Pancreas (tissue), 10 donors: ENCODE measurements at regions not wholly inside any gene's neighbourhood (a gene's known extent, or its start where the extent isn't known, plus 50 kb on each side); places are given as distances from the start of the nearest gene placed in this dataset.

ENCODE experiments used
- ATAC-seq, 4 donors: fragments of 200-7000 bp; cut with Tn5 transposase; one replicate each; pipeline versions ENCODE4 v1.8.0 to v1.9.1; 2020; ENCODE audit warnings: mild to moderate bottlenecking in 4 of 4, moderate library complexity in 4 of 4
- DNase-seq, 6 donors: peaks; one replicate each; pipeline ENCODE4 v3.0.0-alpha.2; 2020
- FAIRE-seq: peaks from 2 replicates; lab custom pipeline; 2012; peaks lifted over from hg19 to GRCh38; lab: Jason Lieb, UNC
- H3K27ac ChIP-seq, 4 donors: fragments of 200-600 bp; sonication (generic); 1 replicate in 3 of 4; 2 replicates in 1 of 4; pipeline versions ENCODE4 v1.5.0 to v1.8.0; 2020
- H3K27me3 ChIP-seq, 4 donors: fragments of 200-600 bp; one replicate each; pipeline ENCODE4 v1.8.0; 2021
- H3K36me3 ChIP-seq, 3 donors: fragments of 200-600 bp; sonication (generic) in 1 of 3; one replicate each; pipeline versions ENCODE4 v1.5.0 to v1.8.0; 2020 to 2021
- H3K4me1 ChIP-seq, 3 donors: fragments of 200-600 bp; one replicate each; pipeline ENCODE4 v1.8.0; 2021
- H3K4me3 ChIP-seq, 4 donors: fragments of 200-600 bp; sonication (generic) in 2 of 4; one replicate each; pipeline versions ENCODE4 v1.5.0 to v1.8.0; 2020 to 2021
- H3K9me3 ChIP-seq, 4 donors: fragments of 200-600 bp; one replicate each; pipeline ENCODE4 v1.8.0; 2021
- WGBS, 2 donors: extraction: QIAGEN DNeasy Blood & Tissue Kit; methylation state at CpG; one replicate each; pipeline ENCODE4 v1.1.7; 2013; 5-methylcytosine and 5-hydroxymethylcytosine counted together
- intact Hi-C, 3 donors: fragments of 100-400 bp; cut with DNase I; formaldehyde crosslinking; loops; one replicate each; pipeline versions ENCODE4 v1.11.1 to v1.14.2; 2022
- TF ChIP-seq, protein P1 (sequence below), 4 donors: fragments of 200-600 bp; sonication (generic) in 3 of 4; IDR thresholded peaks; one replicate each; pipeline versions ENCODE4 v1.5.0 to v1.8.0; 2021; ENCODE audit warnings: antibody characterized with exemption in 4 of 4
- donor health status: healthy with polysubstance abuse.
- donor health status: DM: no; HTN: no; CAD: no; lungs with moderate emphysema.
- donor health status: DM: no; HTN: no; CAD: no.
- donor health status: control.
- donor health status: control.
- donor health status: Bipolar disorder and iron deficiency.
- donor health status: DM: yes; HTN: yes; CAD: no.
- donor health status: DM: no; HTN: no; CAD: no.
- donor health status: DM: no; HTN: no; CAD: no.
- donor health status: DM: yes; HTN: yes; CAD: no.

- no peaks in the 10 kb centered on the region for H3K27me3 ChIP-seq
- peak; percentile 48 to 76 (median 66) for ATAC-seq
- peaks cover 6 to 23% (median 20%) of the 10 kb centered on the region in 3 donors for H3K4me1 ChIP-seq
- FAIRE-seq, result no peak
- no peak for DNase-seq
- H3K4me3 ChIP-seq, result no peak overlapping the region
- no peaks in the 10 kb centered on the region for H3K36me3 ChIP-seq
- H3K9me3 ChIP-seq, result no peaks in the 10 kb centered on the region
- TF ChIP-seq, protein P1, sequence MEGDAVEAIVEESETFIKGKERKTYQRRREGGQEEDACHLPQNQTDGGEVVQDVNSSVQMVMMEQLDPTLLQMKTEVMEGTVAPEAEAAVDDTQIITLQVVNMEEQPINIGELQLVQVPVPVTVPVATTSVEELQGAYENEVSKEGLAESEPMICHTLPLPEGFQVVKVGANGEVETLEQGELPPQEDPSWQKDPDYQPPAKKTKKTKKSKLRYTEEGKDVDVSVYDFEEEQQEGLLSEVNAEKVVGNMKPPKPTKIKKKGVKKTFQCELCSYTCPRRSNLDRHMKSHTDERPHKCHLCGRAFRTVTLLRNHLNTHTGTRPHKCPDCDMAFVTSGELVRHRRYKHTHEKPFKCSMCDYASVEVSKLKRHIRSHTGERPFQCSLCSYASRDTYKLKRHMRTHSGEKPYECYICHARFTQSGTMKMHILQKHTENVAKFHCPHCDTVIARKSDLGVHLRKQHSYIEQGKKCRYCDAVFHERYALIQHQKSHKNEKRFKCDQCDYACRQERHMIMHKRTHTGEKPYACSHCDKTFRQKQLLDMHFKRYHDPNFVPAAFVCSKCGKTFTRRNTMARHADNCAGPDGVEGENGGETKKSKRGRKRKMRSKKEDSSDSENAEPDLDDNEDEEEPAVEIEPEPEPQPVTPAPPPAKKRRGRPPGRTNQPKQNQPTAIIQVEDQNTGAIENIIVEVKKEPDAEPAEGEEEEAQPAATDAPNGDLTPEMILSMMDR (IDR thresholded peaks at IDR 0.05), result no peak
- WGBS, 2 donors, result 19 to 21% methylated on average over 9 of the region's 9 CpGs
- H3K27ac ChIP-seq, result peak overlapping the region in 1 of 4 donors; percentile 15
- intact Hi-C loops, result no loop called here
Measured at GRCh38 chr1:229059671-229060539, 211.0 kb upstream of the RAB4A start.

DNA sequence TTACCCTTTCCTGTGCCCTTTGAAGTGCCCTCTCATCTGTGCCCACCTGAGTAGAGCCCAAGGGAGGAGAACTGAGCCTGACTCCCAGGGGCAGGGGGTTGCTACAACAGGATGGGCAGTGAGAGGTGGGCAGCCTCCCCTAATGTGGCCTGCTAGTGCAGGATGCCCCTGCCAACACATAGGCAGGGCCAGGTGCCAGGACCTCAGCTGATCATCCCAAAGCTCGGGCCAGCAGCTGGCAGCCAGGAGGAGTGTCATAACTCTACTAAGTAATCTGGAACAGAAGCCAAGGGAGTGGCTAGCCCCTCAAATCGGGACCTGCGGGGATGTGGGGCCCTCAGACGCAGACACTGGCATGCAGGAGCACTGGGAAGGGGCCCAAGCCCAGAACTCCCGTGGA is 208.8 kb upstream of the RAB4A start:
- intact Hi-C loops, result no loop called here
- DNase-seq (no peak), FAIRE-seq (no peak), ATAC-seq (no peak)
- Histone ChIP-seq H3K27me3 (no peaks in the 10 kb centered on the region), H3K9me3 (no peaks in the 10 kb centered on the region), H3K36me3 (no peaks in the 10 kb centered on the region), H3K27ac (no peak overlapping the region), H3K4me1 (peaks cover 6 to 23% (median 20%) of the 10 kb centered on the region in 3 donors), H3K4me3 (no peak overlapping the region)
- WGBS, 2 donors, result 72 to 77% methylated on average over 5 of the region's 5 CpGs
- TF ChIP-seq, protein P1 (IDR thresholded peaks at IDR 0.05), result no peak

DNA sequence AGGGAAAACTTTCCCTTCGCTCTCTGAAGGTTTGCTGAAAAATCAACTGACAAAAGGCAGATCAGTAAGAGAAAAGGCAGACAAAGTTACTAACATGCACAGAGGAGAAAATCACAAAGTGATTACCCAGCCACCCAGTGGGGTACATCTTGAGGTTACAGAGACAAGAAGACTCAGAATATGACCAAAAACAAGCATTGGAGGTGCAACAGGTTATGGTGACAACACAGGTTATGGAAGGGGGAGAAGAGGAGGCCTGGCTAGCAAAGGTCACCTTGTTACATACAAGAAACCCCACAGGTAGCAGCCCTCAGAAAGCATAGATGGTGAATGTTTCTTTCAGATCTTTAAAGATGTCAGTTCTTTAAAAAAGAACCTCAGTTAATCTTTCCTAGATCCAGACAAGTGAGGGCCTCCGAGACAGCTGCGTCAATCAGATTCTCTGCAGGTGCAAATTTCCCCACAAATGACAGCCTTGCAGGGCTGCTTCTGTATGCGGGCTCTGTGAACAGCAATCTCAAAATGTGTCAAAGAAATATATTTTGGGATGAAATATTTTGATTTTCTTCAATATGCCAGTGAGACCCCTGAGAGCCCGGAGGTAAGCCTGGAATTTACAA is 207.6 kb upstream of the RAB4A start:
- ATAC-seq, result no peak
- Histone ChIP-seq H3K27me3 (no peaks in the 10 kb centered on the region), H3K4me1 (peaks cover 6 to 23% (median 20%) of the 10 kb centered on the region in 3 donors), H3K27ac (no peak overlapping the region), H3K4me3 (no peak overlapping the region), H3K9me3 (no peaks in the 10 kb centered on the region), H3K36me3 (no peaks in the 10 kb centered on the region)
- WGBS, 2 donors, result 66 to 67% methylated on average over 5 of the region's 5 CpGs
- no peak for DNase-seq
- intact Hi-C loops, result no loop called here
- TF ChIP-seq, protein P1 (IDR thresholded peaks at IDR 0.05), result no peak
- no peak for FAIRE-seq

DNA sequence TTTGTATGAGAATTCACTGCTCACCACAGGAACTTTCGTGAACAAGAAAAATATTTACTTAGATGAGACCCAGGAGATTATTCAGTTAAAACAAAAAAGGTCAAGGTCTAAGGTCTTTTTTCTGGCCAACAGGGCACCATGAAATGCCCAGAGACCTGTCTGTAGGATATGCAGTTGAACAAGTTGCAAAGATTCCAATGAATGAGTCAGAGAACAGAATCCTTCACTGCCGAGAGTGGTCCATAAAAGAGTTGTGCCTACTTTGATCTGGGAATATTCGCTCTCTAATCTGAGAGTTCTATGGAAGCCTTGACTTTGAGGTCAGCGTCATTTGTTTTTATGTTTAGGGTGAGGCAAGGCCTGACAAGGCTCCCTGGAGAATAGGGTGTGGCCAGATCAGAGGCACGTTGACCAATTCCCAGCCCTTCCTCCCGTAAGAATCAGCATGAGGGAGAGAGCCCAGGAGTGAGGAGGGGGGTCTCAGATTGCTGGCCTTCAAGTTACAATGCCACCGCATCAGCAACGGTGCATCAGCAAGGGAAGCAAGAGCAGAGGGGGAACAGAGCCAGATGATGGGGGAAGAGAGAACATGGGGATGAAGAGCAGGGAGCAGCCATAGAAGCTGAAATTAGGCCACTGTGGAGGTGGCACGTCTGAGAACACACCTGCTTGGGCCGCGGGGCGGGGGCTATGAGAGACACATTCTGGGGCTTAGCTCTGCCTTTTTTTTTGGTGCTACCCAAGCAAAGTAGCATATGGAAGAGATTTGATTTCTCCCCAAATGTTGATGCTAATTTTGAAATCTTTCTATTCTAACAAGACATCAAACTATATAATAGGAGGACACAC is 206.4 kb upstream of the RAB4A start:
- intact Hi-C loops, result no loop called here
- Histone ChIP-seq H3K9me3 (no peaks in the 10 kb centered on the region), H3K4me3 (no peak overlapping the region), H3K27me3 (no peaks in the 10 kb centered on the region), H3K27ac (no peak overlapping the region), H3K4me1 (peaks cover 4 to 16% (median 12%) of the 10 kb centered on the region in 3 donors), H3K36me3 (no peaks in the 10 kb centered on the region)
- TF ChIP-seq, protein P1 (IDR thresholded peaks at IDR 0.05), result no peak
- ATAC-seq (no peak), FAIRE-seq (no peak), DNase-seq (no peak)
- 69 to 79% methylated on average over 12 of the region's 12 CpGs for WGBS, 2 donors
